ENCODE measurements at regions not wholly inside any gene's neighbourhood (a gene's known extent, or its start where the extent isn't known, plus 50 kb on each side); places are given as distances from the start of the nearest gene placed in this dataset.

- Histone ChIP-seq H3K4me1 (no peaks in the 10 kb centered on the region), H3K27me3 (no peaks in the 10 kb centered on the region), H3K36me3 (no peaks in the 10 kb centered on the region), H3K9me3 (no peaks in the 10 kb centered on the region), H3K27ac (no peak overlapping the region), H3K4me3 (no peak overlapping the region)
- no peak for DNase-seq
- intact Hi-C loops (cut with DNase I): no loop called here
- ATAC-seq: no peak
- TF ChIP-seq CTCF (IDR thresholded peaks at IDR 0.05): no peak
Measured at GRCh38 chr4:100796332-100796731, 278.5 kb upstream of the EMCN start.

GRCh38 chr4:100795581-100795980, 277.8 kb upstream of the EMCN start:
- Histone ChIP-seq H3K27me3 (no peaks in the 10 kb centered on the region), H3K9me3 (no peaks in the 10 kb centered on the region), H3K27ac (no peak overlapping the region), H3K4me1 (no peaks in the 10 kb centered on the region), H3K36me3 (no peaks in the 10 kb centered on the region), H3K4me3 (no peak overlapping the region)
- DNase-seq: no peak
- no peak for TF ChIP-seq CTCF (IDR thresholded peaks at IDR 0.05)
- intact Hi-C loops (cut with DNase I): no loop called here
- no peak for ATAC-seq

- intact Hi-C loops (cut with DNase I): no loop called here
- no peaks in the 10 kb centered on the region for H3K4me1 ChIP-seq
- no peak overlapping the region for H3K4me3 ChIP-seq
- TF ChIP-seq CTCF (IDR thresholded peaks at IDR 0.05): no peak
- DNase-seq: no peak
- H3K27ac ChIP-seq: no peak overlapping the region
- no peak for ATAC-seq
- H3K36me3 ChIP-seq: no peaks in the 10 kb centered on the region
- H3K27me3 ChIP-seq: no peaks in the 10 kb centered on the region
- no peaks in the 10 kb centered on the region for H3K9me3 ChIP-seq
Measured at GRCh38 chr4:100790836-100791615, 273.2 kb upstream of the EMCN start.

GRCh38 chr4:100789991-100790390, 272.2 kb upstream of the EMCN start:
- intact Hi-C loops (cut with DNase I): no loop called here
- TF ChIP-seq CTCF (IDR thresholded peaks at IDR 0.05): no peak
- no peaks in the 10 kb centered on the region for H3K9me3 ChIP-seq
- no peak for ATAC-seq
- no peaks in the 10 kb centered on the region for H3K4me1 ChIP-seq
- H3K4me3 ChIP-seq: no peak overlapping the region
- no peak for DNase-seq
- no peak overlapping the region for H3K27ac ChIP-seq
- no peaks in the 10 kb centered on the region for H3K36me3 ChIP-seq
- H3K27me3 ChIP-seq: no peaks in the 10 kb centered on the region

- ATAC-seq: no peak
- H3K4me1 ChIP-seq: no peaks in the 10 kb centered on the region
- no peaks in the 10 kb centered on the region for H3K9me3 ChIP-seq
- intact Hi-C loops (cut with DNase I): no loop called here
- no peaks in the 10 kb centered on the region for H3K36me3 ChIP-seq
- H3K4me3 ChIP-seq: no peak overlapping the region
- DNase-seq: peak in 2 of 4 donors; percentile 3
- no peak overlapping the region for H3K27ac ChIP-seq
- H3K27me3 ChIP-seq: no peaks in the 10 kb centered on the region
- no peak for TF ChIP-seq CTCF (IDR thresholded peaks at IDR 0.05)
Measured at GRCh38 chr4:100786481-100786880, 268.7 kb upstream of the EMCN start.

Measured in left lung (tissue), 4 donors.